Fibroblast of lung (primary cell): ENCODE measurements at regions not wholly inside any gene's neighbourhood (a gene's known extent, or its start where the extent isn't known, plus 50 kb on each side); places are given as distances from the start of the nearest gene placed in this dataset.

Source experiments
- DNase-seq, 2 donors: peaks; one replicate each; pipeline versions ENCODE4 v3.0.0 to v3.0.0-alpha.2; 2010; ENCODE audit warnings: low read depth in 2 of 2
- H2AFZ ChIP-seq: 2 replicates; pipeline ENCODE4 v1.5.1; 2012; ENCODE audit warnings: low read length, control low read depth, inconsistent platforms
- H3K27ac ChIP-seq: 2 replicates; pipeline ENCODE4 v1.5.1; 2011; ENCODE audit warnings: low read length, control low read depth; ENCODE audit not compliant: insufficient read depth
- H3K27me3 ChIP-seq: 2 replicates; pipeline ENCODE4 v1.5.1; 2011; ENCODE audit warnings: mild to moderate bottlenecking, low read length; ENCODE audit not compliant: control insufficient read depth, insufficient read depth
- H3K36me3 ChIP-seq: 2 replicates; pipeline ENCODE4 v1.5.1; 2011; ENCODE audit warnings: low read length; ENCODE audit not compliant: control insufficient read depth, insufficient read depth
- H3K4me1 ChIP-seq: 2 replicates; pipeline ENCODE4 v1.5.1; 2011; ENCODE audit warnings: low read length; ENCODE audit not compliant: control insufficient read depth, insufficient read depth; ENCODE audit errors: extremely low read depth
- H3K4me2 ChIP-seq: 2 replicates; pipeline ENCODE4 v1.5.1; 2011; ENCODE audit warnings: low read length, control low read depth; ENCODE audit not compliant: insufficient read depth; ENCODE audit errors: extremely low read depth
- H3K4me3 ChIP-seq, 4 experiments: fragments of 200-600 bp in 1 of 4; sonication (generic) in 1 of 4; replicated peaks in 1 of 4; 2 replicates each; pipeline ENCODE4 v1.5.1; 2011 to 2016; ENCODE audit warnings: low read length in 4 of 4, low read depth in 3 of 4, mild to moderate bottlenecking in 3 of 4, control low read depth in 2 of 4, inconsistent platforms in 1 of 4, mixed read lengths in 1 of 4; ENCODE audit not compliant: insufficient read depth in 1 of 4; ENCODE audit errors: control extremely low read depth in 1 of 4
- H3K79me2 ChIP-seq: 2 replicates; pipeline ENCODE4 v1.5.1; 2012; ENCODE audit warnings: mild to moderate bottlenecking, low read length, inconsistent platforms; ENCODE audit not compliant: control insufficient read depth, insufficient read depth
- H3K9ac ChIP-seq: 2 replicates; pipeline ENCODE4 v1.5.1; 2011; ENCODE audit warnings: mild to moderate bottlenecking, low read length, control low read depth; ENCODE audit not compliant: insufficient read depth
- H3K9me3 ChIP-seq: 2 replicates; pipeline ENCODE4 v1.5.1; 2012; ENCODE audit warnings: low read depth, low read length; ENCODE audit not compliant: control insufficient read depth, insufficient read depth
- H4K20me1 ChIP-seq: 2 replicates; pipeline ENCODE4 v1.5.1; 2011; ENCODE audit warnings: low read length; ENCODE audit not compliant: control insufficient read depth, insufficient read depth; ENCODE audit errors: extremely low read depth
- CTCF ChIP-seq, 2 donors: IDR thresholded peaks in 1 of 2; conservative IDR thresholded peaks in 1 of 2; 1 replicate in 1 of 2; 2 replicates in 1 of 2; pipeline ENCODE4 v1.5.1; 2011 to 2012; ENCODE audit warnings: low read length in 2 of 2, control low read depth in 1 of 2, inconsistent platforms in 1 of 2, low read depth in 1 of 2, mild to moderate bottlenecking in 1 of 2
- EZH2 ChIP-seq: IDR thresholded peaks from 2 replicates; pipeline ENCODE4 v1.5.1; 2012; ENCODE audit warnings: low read length, control low read depth, mild to moderate bottlenecking; ENCODE audit errors: missing control alignments

GRCh38 chr16:31711344-31711845 is 162.2 kb upstream of the ZNF267 start:
- no peak overlapping the region for H3K4me2 ChIP-seq
- DNase-seq: no peak
- H3K4me1 ChIP-seq: peaks cover 4% of the 10 kb centered on the region
- peaks cover 21% of the 10 kb centered on the region for H3K79me2 ChIP-seq
- no peaks in the 10 kb centered on the region for H4K20me1 ChIP-seq
- no peaks in the 10 kb centered on the region for H3K27me3 ChIP-seq
- H3K9ac ChIP-seq: no peak overlapping the region
- TF ChIP-seq CTCF (conservative IDR thresholded peaks at IDR 0.05 in 1 of 2, IDR thresholded peaks at IDR 0.05 in 1 of 2; ENCODE audit: low read depth in 1 of 2, low read length in 2 of 2) (no peak), EZH2 (no peak)
- peaks cover 2% of the 10 kb centered on the region for H3K36me3 ChIP-seq
- no peak overlapping the region for H2AFZ ChIP-seq
- H3K4me3 ChIP-seq: no peak overlapping the region
- no peaks in the 10 kb centered on the region for H3K9me3 ChIP-seq
- no peak overlapping the region for H3K27ac ChIP-seq

- Histone ChIP-seq H3K79me2 (peaks cover 21% of the 10 kb centered on the region), H3K27ac (no peak overlapping the region), H4K20me1 (no peaks in the 10 kb centered on the region), H3K36me3 (peaks cover 2% of the 10 kb centered on the region), H2AFZ (no peak overlapping the region), H3K4me3 (no peak overlapping the region), H3K9ac (no peak overlapping the region), H3K27me3 (no peaks in the 10 kb centered on the region), H3K4me1 (peaks cover 4% of the 10 kb centered on the region), H3K4me2 (no peak overlapping the region), H3K9me3 (no peaks in the 10 kb centered on the region)
- TF ChIP-seq EZH2: no peak
- TF ChIP-seq CTCF (conservative IDR thresholded peaks at IDR 0.05 in 1 of 2, IDR thresholded peaks at IDR 0.05 in 1 of 2; ENCODE audit: low read depth in 1 of 2, low read length in 2 of 2): no peak
- no peak for DNase-seq
These were observed 161.5 kb upstream of the ZNF267 start for GRCh38 chr16:31712064-31712540.

GRCh38 chr16:31713071-31713944 is 160.3 kb upstream of the ZNF267 start:
- H3K4me2 ChIP-seq: peak overlapping the region; percentile 78
- peak overlapping the region; percentile 96 for H3K27ac ChIP-seq
- peak; percentile 91 to 92 for DNase-seq

More at GRCh38 chr16:31713071-31713944, 160.3 kb upstream of the ZNF267 start:
- Histone ChIP-seq H3K36me3 (peaks cover 2% of the 10 kb centered on the region), H3K4me3 (peak overlapping the region; percentile 76 to 97 (median 90)), H4K20me1 (no peaks in the 10 kb centered on the region), H3K4me1 (peaks cover 4% of the 10 kb centered on the region), H3K27me3 (no peaks in the 10 kb centered on the region), H2AFZ (peak overlapping the region; percentile 93), H3K9me3 (no peaks in the 10 kb centered on the region), H3K79me2 (peaks cover 21% of the 10 kb centered on the region), H3K9ac (peak overlapping the region; percentile 97)
- TF ChIP-seq CTCF (conservative IDR thresholded peaks at IDR 0.05 in 1 of 2, IDR thresholded peaks at IDR 0.05 in 1 of 2; ENCODE audit: low read depth in 1 of 2, low read length in 2 of 2): no peak
